Renal cortex interstitium (tissue), 11 donors: ENCODE measurements at regions not wholly inside any gene's neighbourhood (a gene's known extent, or its start where the extent isn't known, plus 50 kb on each side); places are given as distances from the start of the nearest gene placed in this dataset.

ENCODE experiments used
- DNase-seq, 11 donors: peaks; one replicate each; pipeline ENCODE4 v3.0.0-alpha.2; 2013; ENCODE audit warnings: low read depth in 9 of 11, low spot score in 4 of 11; ENCODE audit errors: extremely low read depth in 1 of 11

DNA sequence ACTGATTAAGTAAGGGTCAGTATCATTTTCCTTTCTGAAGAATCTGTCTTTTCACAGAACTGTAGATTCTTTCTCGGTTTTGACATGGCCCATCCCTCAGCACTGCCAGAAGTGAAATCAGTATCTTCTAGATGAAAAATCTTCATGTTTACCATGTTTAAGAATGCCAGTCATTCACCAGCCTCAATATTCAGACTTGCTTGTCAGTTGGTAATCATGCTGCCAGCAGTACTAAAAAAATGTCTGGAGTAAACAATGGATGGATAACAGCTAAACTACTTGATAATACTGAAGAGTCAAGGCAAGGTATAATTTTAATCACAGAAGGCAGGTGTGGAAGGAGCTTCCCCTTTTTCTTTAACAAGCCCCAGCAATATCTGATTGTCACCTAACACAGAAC lies 306.8 kb upstream of the DMAC1 start:
- no peak for DNase-seq

DNA sequence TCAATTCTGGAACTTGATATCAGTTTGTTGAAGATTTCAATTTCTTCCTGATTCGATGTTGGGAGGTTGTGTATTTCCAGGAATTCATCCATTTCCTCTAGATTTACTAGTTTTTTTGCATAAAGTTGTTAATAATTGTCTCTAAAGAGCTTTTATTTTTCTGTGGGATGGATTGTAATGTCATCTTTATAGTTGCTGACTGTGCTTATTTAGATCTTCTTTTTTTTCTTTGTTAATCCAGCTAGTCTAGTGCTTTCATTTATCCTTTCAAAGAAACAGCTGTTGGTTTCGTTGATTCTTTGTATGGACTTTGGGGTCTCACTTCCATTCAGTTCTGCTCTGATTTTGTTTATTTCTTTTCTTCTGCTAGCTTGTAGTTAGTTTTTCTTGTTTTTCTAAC lies 302.0 kb upstream of the DMAC1 start:
- DNase-seq: no peak

DNA sequence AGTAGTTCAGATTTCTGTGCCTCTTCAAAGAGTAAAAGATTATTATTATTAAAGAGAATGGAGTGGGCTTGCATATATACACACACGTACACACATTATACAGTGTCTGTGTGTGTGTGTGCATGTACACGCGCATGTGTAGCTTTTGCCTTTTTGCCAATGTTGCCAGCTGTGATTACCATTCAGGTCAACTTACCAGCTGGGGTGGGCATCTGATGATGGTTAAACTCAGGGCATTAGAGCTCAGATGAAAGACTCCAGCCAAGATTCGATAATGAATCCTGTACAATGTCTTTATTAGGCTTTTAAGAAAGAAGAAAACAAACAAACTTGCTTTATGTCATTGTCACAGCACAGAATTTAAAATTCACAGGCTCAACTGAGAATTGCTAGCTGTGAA lies 296.5 kb upstream of the DMAC1 start:
- DNase-seq: no peak

DNA sequence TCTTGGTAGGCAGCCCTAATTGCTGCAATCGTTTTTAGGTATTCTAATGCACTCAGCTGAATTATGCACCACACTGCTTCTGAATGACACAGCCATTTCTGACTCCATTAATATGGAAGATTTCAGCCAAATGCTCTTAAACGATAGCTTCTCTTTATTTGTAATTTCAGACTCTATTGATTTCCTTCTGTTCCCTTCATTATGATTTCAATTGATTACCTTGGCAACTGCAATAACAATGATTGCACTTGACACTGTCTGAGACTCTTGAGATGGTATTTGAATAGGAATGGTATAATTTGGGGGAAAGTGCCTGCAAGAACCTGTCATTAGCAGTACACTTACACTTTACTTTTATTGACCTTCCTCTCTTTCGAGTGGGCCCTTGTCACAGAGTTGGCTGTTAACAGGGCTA lies 296.1 kb upstream of the DMAC1 start:
- no peak for DNase-seq

DNA sequence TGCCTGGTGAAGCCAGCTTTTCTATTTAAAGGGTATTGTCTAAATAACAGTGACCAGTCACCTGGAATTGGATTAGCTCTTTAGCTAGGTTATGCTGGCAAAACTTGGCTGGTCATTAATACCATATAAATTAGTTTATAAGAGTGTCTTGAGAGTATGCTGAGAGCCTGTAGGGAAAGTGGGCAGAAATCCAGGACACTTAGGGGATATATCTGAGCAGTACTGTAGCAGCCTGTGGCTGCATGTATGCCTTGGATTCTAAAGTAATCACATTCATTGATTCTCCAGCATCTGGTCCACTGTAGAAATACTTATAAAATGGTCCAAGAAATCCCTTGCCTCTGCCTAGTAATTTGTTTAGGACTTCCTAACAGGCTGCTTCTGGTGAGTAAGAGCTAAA lies 288.9 kb upstream of the DMAC1 start:
- no peak for DNase-seq

DNA sequence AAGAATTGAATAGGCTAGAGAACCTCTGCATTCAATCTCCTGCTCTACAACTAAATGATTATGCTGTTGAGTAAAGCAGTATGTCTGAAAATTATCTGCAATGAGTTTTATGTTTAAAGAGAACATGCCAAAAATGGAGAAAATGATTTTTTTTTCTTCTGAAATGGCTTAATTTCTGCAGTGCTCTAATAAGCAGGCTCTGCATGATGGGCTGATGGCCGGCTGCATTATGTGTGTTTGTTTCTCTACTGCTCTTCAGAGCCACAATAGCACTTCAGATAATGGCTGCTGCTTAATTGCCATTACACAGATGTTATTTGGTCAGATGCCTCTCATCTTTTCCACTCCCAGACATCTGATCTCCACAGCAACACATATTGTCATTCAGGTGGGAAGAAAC lies 286.4 kb upstream of the DMAC1 start:
- DNase-seq: no peak

DNA sequence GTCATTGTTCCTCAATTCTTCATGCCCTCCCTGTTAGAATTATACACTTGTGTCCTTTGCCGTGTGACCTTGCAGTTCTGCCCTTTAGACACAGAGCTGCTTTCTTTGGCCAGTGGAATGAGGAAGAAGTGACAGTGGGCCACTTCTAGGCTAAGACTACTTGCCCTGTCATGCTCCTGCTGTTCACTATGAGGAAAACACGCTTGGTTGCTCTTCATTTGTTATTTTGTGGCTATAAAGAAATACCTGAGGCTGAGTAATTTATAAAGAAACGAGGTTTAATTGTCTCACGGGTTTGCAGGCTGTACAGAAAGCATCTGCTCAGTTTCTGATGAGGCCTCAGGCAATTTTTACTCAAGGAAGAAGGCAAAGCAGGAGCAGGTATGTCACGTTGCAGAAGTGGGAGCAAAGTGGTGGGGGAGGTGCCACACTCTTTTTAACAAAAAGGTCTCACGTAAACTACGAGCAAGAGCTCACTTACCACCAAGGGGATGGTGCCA lies 279.1 kb upstream of the DMAC1 start:
- no peak for DNase-seq

DNA sequence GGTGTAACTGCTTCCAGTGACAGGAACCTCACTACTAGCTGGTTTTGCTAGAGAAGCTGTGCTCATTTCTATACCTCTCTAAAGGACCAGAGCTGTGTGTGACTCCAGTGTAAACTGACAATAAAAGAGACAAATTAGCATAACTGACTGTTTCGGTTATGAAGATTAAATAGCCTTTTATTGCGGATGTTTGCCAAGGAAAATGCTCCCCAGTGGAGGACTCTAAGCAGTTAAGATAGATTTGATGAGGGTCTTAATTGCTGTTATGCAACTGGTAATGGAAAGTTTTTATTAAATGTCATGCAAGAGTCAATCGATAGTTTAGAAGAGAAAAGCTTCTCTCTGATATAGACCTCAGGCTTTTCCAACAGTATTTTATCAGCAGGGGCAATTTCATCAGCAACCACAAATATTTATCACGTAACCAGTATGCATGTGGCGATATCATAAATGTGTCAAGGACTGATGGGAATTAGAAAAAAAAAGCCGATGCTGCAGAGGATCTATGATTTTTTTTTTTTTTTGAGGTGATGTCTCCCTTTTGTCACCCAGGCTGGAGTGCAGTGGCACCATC lies 275.2 kb upstream of the DMAC1 start:
- DNase-seq: no peak

DNA sequence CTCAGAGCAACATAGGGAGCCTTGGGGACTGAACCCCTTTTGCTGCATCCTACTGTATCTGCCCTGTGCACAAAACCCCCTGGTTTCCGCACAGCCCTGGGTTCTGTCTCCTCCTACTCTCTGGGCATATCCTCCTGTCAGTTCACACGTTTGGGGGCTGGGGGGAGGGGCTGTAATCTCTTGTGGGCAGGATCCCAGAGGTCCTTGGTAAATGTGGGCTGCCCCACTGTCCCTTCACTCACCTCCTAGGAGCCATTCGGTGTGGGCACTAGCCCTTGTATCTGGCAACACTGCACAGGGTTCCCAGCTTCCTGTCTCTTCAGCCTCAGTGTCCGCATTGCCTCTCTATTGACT lies 271.8 kb upstream of the DMAC1 start:
- no peak for DNase-seq

DNA sequence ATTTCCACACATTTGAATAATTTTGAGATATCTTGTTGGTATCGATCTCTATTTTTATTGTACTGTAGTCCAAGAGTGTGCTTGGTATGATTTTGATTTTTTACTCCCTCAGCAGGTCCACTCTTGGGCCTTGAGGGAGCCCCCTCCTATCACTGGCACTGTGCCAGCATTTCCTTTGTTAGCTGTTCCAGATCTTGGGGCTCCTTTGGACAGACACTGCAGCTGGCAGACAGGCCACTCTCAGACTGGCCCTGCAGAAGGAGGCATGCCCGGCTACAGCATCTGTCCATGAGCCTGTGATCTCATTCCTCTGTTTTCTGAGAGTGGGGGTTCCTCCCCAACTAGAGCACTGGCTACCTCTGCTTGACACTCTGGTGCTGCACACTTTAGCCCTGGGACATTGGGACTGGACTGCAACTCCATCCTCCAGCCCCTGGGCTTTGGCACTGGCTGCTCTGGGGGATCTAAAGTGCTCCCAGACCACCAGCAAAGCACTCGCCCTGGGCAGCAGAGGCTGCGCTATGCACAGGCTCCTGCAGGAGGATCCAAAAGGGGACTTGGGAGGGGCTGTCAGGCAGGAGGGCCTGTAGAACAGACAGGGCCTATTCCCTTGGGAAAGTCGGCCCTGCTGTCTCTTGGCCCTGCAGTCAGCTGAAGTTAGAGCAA lies 271.3 kb upstream of the DMAC1 start:
- no peak for DNase-seq

DNA sequence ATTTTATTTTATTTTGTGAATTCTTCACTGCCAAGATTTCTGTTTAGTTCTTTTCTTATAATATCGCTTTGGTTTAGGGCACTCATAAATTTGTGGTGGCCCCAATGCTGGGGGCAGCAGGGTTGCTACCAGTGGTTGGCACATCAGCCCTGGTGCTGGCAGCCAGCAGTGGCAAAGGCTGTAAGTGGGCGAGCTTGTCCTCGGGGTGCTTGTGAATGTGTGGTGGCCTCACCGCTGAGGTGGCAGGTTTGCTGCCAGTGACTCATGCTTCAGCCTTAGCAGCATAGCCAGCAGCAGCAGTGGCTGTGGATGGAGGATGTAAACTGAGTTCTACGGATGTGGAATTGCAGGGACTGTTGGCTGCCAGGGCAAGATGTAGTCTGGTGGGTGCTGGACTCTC lies 262.9 kb upstream of the DMAC1 start:
- no peak for DNase-seq

DNA sequence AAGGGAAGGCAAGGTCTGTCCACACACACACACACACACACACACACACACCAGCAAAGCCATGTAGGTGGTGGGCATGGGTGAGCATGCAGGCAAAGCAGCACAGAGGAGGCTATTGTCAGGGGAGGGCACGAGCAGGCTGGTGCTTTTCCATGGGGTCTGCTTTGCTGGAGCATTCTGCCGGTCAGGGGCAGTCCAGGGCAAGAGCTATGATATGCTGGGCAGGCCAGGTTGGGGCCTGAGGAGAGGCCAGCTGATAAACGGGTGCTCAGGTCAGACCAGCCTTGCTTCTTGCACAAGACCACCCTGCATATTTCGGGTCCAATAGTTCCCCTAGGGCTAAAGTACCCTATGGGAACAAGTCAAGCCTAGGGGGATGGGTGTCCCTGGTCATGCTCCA lies 253.9 kb upstream of the DMAC1 start:
- no peak for DNase-seq

DNA sequence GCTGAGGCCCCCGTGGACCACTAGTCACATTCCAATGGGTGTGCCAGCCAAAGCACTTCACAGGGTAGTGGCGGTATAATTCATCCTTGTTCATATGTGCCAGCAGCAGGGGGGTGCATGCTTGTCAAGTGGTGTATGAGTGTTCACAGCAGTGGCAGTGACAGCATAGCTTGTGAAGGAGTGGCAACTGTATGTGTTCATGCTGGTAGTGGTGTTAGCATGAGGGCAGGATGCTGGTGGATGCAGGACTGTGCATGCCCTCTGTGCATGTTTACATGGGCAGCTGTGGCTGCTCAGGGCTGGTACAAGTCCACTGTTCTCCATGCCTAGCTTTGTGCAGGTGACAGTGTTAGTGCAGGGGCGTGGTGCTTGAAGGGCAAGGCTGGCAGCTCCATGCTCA lies 253.4 kb upstream of the DMAC1 start:
- DNase-seq: no peak

DNA sequence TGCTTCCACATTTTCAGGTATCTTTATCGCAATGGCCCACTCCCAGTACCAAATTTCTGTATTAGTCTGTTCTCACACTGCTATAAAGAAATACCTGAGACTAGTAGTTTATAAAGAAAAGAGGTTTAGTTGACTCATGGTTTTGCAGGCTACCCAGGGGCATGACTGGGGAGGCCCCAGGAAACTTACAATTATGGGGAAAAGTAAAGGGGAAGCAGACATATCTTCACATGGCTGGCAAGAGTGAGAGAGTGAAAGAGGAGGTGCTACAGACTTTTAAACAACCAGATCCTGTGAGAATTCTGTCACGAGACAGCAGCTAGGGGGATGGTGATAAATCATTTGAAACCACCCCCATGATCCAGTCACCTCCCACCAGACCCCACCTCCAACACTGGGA lies 238.2 kb upstream of the DMAC1 start:
- DNase-seq: no peak

DNA sequence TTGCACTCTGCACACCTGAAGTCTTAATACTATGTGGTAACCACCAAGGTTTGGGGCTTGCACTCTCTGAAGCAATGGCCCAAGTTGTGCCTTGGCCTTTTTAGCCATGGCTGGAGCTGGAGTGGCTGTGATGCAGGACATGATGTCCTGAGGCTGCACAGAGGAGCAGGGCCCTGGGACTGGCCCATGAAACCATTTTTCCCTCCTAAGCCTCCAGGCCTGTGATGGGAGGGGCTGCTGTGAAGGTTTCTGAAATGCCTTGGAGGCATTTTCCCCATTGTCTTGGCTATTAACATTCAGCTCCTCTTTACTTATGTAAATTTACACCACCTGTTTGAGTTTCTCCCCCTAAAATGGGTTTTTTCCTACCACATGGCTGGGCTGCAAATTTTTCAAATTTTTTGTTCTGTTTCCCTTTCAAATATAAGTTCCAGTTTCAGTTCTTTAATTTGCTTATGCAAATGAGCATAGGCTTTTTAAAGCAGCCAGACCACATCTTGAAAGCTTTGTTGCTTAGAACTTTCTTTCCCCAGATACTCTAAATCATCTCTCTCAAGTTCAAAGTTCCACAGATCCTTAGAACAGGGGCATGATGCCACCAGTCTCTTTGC lies 237.4 kb upstream of the DMAC1 start:
- DNase-seq: no peak

DNA sequence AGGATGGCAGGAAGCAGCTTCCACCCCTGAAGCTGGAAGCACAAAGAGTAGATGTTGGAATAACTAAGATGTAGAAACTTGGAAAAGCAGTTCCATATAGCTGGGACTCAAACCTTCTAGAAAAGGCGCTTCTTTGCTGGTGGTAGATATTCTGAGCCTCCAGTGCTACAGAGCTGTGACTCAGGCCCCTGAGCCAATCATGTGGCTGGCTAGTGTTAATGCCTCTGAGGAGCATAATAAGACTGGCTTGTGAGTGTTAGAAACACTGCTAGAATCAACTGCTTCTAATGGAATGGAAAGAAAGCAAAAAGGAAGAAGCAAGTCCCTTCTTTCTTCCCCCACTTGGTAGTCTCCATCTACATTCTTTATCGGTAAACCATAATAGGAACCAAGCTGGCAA lies 234.2 kb upstream of the DMAC1 start:
- DNase-seq: no peak

DNA sequence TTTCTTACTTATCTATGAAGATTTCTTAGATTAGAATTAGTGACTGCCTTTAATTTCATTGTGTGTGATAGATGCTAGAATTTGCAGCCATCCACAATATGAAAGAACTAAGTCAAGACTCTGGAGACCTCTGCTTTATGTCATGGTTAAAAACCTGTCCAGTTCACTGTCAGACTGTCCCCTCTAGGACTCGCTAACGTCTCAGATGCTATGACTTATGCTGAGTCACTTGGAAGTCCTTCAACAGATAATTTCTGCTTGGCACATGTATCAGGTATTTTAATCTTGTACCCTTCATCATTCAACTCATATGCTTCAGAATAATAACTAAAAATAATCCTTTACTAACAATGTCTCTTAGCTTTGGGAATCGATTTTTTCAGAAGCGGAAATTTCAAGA lies 230.5 kb upstream of the DMAC1 start:
- DNase-seq: no peak

DNA sequence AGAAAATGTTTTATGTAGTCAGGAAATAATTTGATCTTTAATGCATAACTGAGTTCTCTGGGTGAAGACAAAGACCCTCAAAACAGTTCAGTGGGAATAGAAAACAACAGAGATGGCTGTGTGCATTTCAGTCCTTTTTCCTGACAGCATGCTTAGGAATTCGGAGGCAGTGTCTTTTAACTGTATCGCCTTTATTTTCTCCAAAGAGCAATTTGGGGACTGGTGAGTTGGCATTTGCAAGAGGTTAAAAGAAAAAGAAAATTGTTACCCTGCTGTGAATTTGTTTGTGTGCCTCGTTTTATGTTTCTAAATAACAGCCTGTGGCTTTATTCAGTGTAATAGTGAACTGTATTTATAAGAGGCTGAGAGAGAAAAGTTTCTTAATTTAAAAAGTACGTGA lies 227.8 kb upstream of the DMAC1 start:
- DNase-seq: no peak

DNA sequence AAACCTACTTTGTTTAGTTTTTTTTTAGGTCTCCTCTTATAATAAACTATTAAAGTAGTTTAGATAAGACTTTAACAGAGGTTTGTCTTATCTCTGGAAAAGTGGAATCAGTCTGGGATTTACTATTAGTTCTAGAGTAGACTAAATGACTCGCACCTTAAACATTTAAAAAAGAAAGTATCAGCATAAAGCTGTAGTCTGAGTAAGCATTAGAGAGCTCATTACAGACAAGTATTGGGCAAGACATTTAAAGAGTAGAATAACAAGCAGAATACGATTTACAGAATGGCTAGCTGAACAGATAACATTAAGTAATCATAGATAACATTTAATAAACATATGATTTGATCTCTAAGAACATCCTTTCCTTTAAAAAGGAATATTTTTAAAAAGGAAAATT lies 226.0 kb upstream of the DMAC1 start:
- no peak for DNase-seq

DNA sequence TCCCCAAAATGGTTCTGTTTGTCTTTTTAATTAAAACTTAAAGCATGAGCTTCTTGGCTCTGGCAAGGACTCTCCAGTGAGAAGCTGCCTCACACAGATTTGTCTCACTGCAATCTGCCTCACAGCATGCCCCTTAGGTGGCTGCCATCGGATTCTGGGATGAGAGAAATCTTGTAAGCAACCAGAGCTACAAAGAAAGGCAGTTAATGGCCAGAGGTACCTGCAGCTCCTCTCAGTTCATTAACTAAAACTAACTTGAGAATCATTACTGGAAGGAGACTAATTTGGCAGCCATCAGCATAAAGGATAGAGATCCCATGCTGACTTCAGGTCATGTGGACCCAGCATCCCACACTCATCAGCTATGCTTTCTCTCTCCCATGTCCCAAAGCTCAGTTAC lies 220.6 kb upstream of the DMAC1 start:
- DNase-seq: no peak

DNA sequence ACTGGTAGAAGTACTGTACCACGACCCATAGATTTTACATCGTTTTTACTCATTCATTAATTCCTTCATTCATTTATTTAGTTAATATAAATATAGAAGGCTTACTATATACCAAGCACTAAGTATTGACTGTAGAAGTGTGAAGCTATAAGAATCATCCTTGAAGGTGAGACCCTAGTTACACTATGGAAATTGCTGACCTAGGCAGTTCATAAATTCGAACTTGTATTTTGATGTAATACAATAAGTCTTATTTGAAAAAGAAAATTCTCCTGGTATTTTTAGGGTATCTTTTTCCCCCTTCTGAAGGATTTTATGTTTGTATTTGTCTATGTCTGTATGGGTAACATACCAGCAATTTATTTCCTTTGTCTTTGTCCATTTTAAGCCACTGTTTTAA lies 220.1 kb upstream of the DMAC1 start:
- DNase-seq: no peak
